GM12878 (cell line): ENCODE measurements at regions not wholly inside any gene's neighbourhood (a gene's known extent, or its start where the extent isn't known, plus 50 kb on each side); places are given as distances from the start of the nearest gene placed in this dataset.

ENCODE experiments used
- ATAC-seq: fragments of 200-7000 bp; cut with Tn5 transposase; 3 replicates; pipeline ENCODE4 v1.9.1; 2020; ENCODE audit warnings: mild to moderate bottlenecking, moderate library complexity
- BruUV-seq: library from RNA; stranded (reverse); fragments of 400-500 nt; replicated peaks from 2 replicates; lab custom pipeline; 2021; lab: Mats Ljungman, UMichigan
- CTCF ChIA-PET: fragments of 300-600 bp; sonication (Branson Sonifier 250); formaldehyde crosslinking; extraction: SDS; loops from one replicate; lab custom pipeline; 2021; ENCODE audit warnings: inconsistent platforms; lab: Yijun Ruan, JAX
- POLR2A ChIA-PET: fragments of 350-600 bp; formaldehyde crosslinking; extraction: SDS; loops from one replicate; lab custom pipeline; 2021; ENCODE audit warnings: inconsistent platforms; lab: Charles Lee
- RAD21 ChIA-PET: fragments of 300-600 bp; sonication (Branson Sonifier 250); formaldehyde crosslinking; loops from one replicate; lab custom pipeline; 2023; ENCODE audit warnings: antibody characterized with exemption; ENCODE audit not compliant: unreplicated experiment; lab: Charles Lee
- SMC1A ChIA-PET: fragments of 300-600 bp; sonication (Branson Sonifier 250); formaldehyde crosslinking; loops from one replicate; lab custom pipeline; 2023; ENCODE audit not compliant: unreplicated experiment, uncharacterized antibody; lab: Charles Lee
- DNase-seq: peaks from one replicate; pipeline ENCODE4 v3.0.0-alpha.2; 2011; ENCODE audit warnings: low read depth, low spot score
- FAIRE-seq: peaks from 3 replicates; lab custom pipeline; 2011; peaks lifted over from hg19 to GRCh38; lab: Jason Lieb, UNC
- H2AFZ ChIP-seq: 2 replicates; pipeline ENCODE4 v1.6.0; 2011; ENCODE audit warnings: low read depth, low read length, control low read depth; ENCODE audit not compliant: control insufficient read depth
- H3K27ac ChIP-seq: 2 replicates; pipeline ENCODE4 v1.5.1; 2011; ENCODE audit warnings: control low read depth; ENCODE audit not compliant: control insufficient read depth, insufficient read depth
- H3K27me3 ChIP-seq, 2 experiments: replicated peaks in 1 of 2; 2 replicates each; pipeline versions ENCODE4 v1.6.0 to v1.6.1; 2011; ENCODE audit warnings: low read length in 1 of 2; ENCODE audit not compliant: control insufficient read depth in 2 of 2, insufficient read depth in 2 of 2
- H3K36me3 ChIP-seq, 2 experiments: 2 replicates each; pipeline ENCODE4 v1.5.1; 2011; ENCODE audit warnings: low read length in 1 of 2; ENCODE audit not compliant: control insufficient read depth in 2 of 2, insufficient read depth in 2 of 2
- H3K4me1 ChIP-seq: 2 replicates; pipeline ENCODE4 v1.6.1; 2011; ENCODE audit warnings: mild to moderate bottlenecking, low read length, moderate library complexity, mixed read lengths; ENCODE audit not compliant: control insufficient read depth, insufficient read depth
- H3K4me2 ChIP-seq: 2 replicates; pipeline ENCODE4 v1.6.0; 2011; ENCODE audit warnings: control low read depth; ENCODE audit not compliant: control insufficient read depth, insufficient read depth
- H3K4me3 ChIP-seq: fragments of 200-600 bp; sonication (generic); 2 replicates; pipeline ENCODE4 v1.5.1; 2016
- H3K79me2 ChIP-seq: 2 replicates; pipeline ENCODE4 v1.6.0; 2011; ENCODE audit warnings: low read length; ENCODE audit not compliant: control insufficient read depth, insufficient read depth
- H3K9ac ChIP-seq: 2 replicates; pipeline ENCODE4 v1.8.0; 2011; ENCODE audit warnings: low read length, control low read depth, mixed read lengths; ENCODE audit not compliant: control insufficient read depth, insufficient read depth
- H3K9me3 ChIP-seq: replicated peaks from 3 replicates; pipeline ENCODE4 v1.5.1; 2011; ENCODE audit warnings: mild to moderate bottlenecking, low read length; ENCODE audit not compliant: control insufficient read depth, insufficient read depth
- H4K20me1 ChIP-seq: 2 replicates; pipeline ENCODE4 v1.6.0; 2011; ENCODE audit not compliant: control insufficient read depth, insufficient read depth
- HDAC2 ChIP-seq: fragments of 200-600 bp; sonication (generic); IDR thresholded peaks from 2 replicates; pipeline ENCODE4 v1.6.1; 2017
- LARP7 ChIP-seq: fragments of 450-650 bp; IDR thresholded peaks from 2 replicates; pipeline ENCODE4 v1.6.1; 2017; ENCODE audit warnings: mild to moderate bottlenecking
- MEF2B ChIP-seq: fragments of 450-650 bp; IDR thresholded peaks from 2 replicates; pipeline ENCODE4 v1.6.1; 2018; ENCODE audit warnings: mild to moderate bottlenecking, moderate library complexity; ENCODE audit not compliant: partially characterized antibody, poor library complexity, severe bottlenecking
- MTA3 ChIP-seq: IDR thresholded peaks from 2 replicates; pipeline ENCODE4 v1.6.1; 2012; ENCODE audit warnings: low read length, inconsistent platforms, borderline replicate concordance
- POLR2AphosphoS2 ChIP-seq: IDR thresholded peaks from 2 replicates; pipeline ENCODE4 v1.6.1; 2011; ENCODE audit warnings: low read depth, mild to moderate bottlenecking, low read length, improper control_type of control experiment, moderate library complexity
- POU2F2 ChIP-seq: IDR thresholded peaks from 3 replicates; pipeline ENCODE4 v1.6.1; 2011; ENCODE audit warnings: low read depth, mild to moderate bottlenecking, low read length, borderline replicate concordance
- SPI1 ChIP-seq: IDR thresholded peaks from 2 replicates; pipeline ENCODE4 v1.6.1; 2011; ENCODE audit warnings: low read depth, mild to moderate bottlenecking, low read length, moderate library complexity, borderline replicate concordance; ENCODE audit not compliant: insufficient read depth
- WGBS: methylation state at CpG from one replicate; pipeline ENCODE4 v1.1.6; 2016; ENCODE audit warnings: low lambda C conversion rate; ENCODE audit not compliant: insufficient replicate concordance, insufficient coverage; ENCODE audit errors: missing lambda C conversion rate; 5-methylcytosine and 5-hydroxymethylcytosine counted together
- in situ Hi-C: fragments of 300-500 bp; cut with MboI; formaldehyde crosslinking; loops from 9 replicates; pipeline ENCODE4 v1.14.3; 2018; ENCODE audit warnings: mixed read lengths
- intact Hi-C: fragments of 100-400 bp; cut with micrococcal nuclease; formaldehyde crosslinking; loops from one replicate; pipeline ENCODE4 v1.14.2; 2022; ENCODE audit not compliant: unreplicated experiment
- TF ChIP-seq, protein P1 (sequence below): fragments of 450-650 bp; IDR thresholded peaks from 2 replicates; pipeline ENCODE4 v1.6.1; 2017; ENCODE audit warnings: mild to moderate bottlenecking, low read depth, inconsistent platforms; ENCODE audit not compliant: poor library complexity, severe bottlenecking
- TF ChIP-seq, protein P2 (sequence below): fragments of 450-650 bp; IDR thresholded peaks from 2 replicates; pipeline ENCODE4 v1.6.1; 2017; ENCODE audit warnings: mild to moderate bottlenecking, moderate library complexity

DNA sequence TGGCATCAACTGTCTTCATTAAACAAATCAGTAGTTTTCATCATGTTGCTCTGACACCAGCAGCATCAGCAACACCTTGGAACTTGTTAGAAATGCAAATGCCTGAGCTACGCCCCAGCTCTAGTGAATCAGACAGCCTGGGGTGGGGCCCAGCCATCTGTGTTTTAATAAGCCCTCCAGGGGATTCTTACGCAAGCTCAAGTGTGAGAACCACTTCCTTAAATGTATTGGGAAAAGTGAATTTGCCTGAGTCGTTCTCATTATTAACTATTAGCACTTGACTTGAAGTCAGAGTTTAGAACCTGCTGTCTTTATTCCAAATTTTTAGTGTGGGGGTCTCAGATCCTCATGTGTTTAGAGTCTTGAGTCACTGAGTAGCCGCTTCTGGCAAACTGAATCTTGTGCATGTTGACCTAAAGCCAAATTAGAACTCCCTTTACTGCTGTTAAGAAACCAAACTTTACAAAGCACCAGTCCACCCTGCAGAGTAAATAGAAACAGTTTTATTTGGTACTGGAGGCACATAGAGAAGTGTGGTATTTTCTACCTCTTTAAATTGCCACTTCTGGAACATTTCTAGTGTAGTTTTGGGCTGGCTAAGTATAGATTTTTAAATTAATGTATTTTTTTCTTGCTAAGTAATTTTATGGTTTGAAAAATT lies 137.4 kb upstream of the COX10 start:
- FAIRE-seq (no peak), DNase-seq (no peak), ATAC-seq (no peak)
- Histone ChIP-seq H3K27ac (no peak overlapping the region), H3K36me3 (no peaks in the 10 kb centered on the region), H3K9me3 (no peaks in the 10 kb centered on the region; the same call in 2 of the 3 replicates), H3K79me2 (no peaks in the 10 kb centered on the region), H4K20me1 (no peaks in the 10 kb centered on the region), H3K4me3 (no peak overlapping the region), H3K27me3 (no peaks in the 10 kb centered on the region), H3K9ac (no peak overlapping the region), H2AFZ (no peak overlapping the region), H3K4me1 (no peaks in the 10 kb centered on the region), H3K4me2 (no peak overlapping the region)
- no TSS peak for BruUV-seq
- in situ Hi-C loops: no loop called here
- intact Hi-C loops: no loop called here
- RAD21 ChIA-PET: no interaction called here
- POLR2A ChIA-PET: no interaction called here
- CTCF ChIA-PET: no interaction called here
- WGBS: 0% methylated on average over 3 of the region's 4 CpGs
- TF ChIP-seq MEF2B: peak; percentile 70
- no peak for TF ChIP-seq LARP7
- no peak for TF ChIP-seq SPI1
- no peak for TF ChIP-seq POLR2AphosphoS2
- SMC1A ChIA-PET: interaction anchor here (0.9 kb wide), 1 partner anchor 9 kb away, joined by 4 read pairs; no protein-coding TSS in a partner anchor

DNA sequence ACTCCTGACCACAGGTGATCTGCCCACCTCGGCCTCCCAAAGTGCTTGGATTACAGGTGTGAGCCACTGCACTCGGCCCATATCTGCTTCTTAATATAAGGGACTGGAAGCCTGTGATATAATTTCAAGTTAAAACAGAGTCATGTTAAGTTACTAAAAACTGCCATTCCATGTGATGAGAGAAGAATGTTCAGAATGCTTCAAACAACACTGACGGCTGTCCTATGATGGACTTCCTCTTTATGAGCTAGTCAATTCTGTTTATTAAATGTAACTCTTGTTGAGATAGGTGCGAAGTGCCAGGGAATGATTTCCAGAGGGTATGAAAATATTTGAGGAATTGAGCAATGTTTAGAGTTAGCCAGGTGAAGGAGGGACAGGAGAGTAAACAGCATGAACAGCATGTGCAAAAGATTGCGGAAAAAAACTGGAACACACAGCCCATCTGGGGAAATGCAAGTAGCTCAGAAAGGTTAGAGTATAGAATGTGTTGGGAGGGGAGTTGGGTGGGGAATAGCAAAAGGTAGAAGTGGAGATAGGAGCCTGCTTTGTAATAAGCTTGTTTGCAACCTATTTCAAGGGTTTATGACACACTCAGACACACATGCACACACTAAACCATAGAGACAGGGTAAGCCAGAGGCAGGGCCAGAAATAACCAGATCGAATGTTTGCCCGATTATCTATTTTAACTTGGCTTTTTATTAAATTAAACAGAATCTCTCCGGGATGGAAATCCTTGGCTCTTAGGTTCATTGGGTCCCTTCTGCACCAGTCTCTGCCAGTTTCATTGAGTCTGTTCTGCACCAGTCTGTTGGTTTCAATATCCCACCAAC lies 135.6 kb upstream of the COX10 start:
- H3K36me3 ChIP-seq: no peaks in the 10 kb centered on the region
- H3K9me3 ChIP-seq: no peaks in the 10 kb centered on the region; the same call in 2 of the 3 replicates
- POLR2A ChIA-PET: no interaction called here
- no peaks in the 10 kb centered on the region for H3K27me3 ChIP-seq
- no peak overlapping the region for H3K9ac ChIP-seq
- H4K20me1 ChIP-seq: no peaks in the 10 kb centered on the region
- H2AFZ ChIP-seq: no peak overlapping the region
- no peak overlapping the region for H3K27ac ChIP-seq
- FAIRE-seq (no peak), ATAC-seq (no peak), DNase-seq (no peak)
- H3K79me2 ChIP-seq: no peaks in the 10 kb centered on the region
- RAD21 ChIA-PET: no interaction called here
- no peak overlapping the region for H3K4me3 ChIP-seq
- SMC1A ChIA-PET: no interaction called here
- CTCF ChIA-PET: no interaction called here
- intact Hi-C loops: no loop called here
- 27% methylated on average over 8 of the region's 8 CpGs for WGBS
- in situ Hi-C loops: no loop called here
- H3K4me1 ChIP-seq: no peaks in the 10 kb centered on the region
- BruUV-seq: no TSS peak
- no peak overlapping the region for H3K4me2 ChIP-seq
- no peak for TF ChIP-seq HDAC2
- TF ChIP-seq, protein P1, sequence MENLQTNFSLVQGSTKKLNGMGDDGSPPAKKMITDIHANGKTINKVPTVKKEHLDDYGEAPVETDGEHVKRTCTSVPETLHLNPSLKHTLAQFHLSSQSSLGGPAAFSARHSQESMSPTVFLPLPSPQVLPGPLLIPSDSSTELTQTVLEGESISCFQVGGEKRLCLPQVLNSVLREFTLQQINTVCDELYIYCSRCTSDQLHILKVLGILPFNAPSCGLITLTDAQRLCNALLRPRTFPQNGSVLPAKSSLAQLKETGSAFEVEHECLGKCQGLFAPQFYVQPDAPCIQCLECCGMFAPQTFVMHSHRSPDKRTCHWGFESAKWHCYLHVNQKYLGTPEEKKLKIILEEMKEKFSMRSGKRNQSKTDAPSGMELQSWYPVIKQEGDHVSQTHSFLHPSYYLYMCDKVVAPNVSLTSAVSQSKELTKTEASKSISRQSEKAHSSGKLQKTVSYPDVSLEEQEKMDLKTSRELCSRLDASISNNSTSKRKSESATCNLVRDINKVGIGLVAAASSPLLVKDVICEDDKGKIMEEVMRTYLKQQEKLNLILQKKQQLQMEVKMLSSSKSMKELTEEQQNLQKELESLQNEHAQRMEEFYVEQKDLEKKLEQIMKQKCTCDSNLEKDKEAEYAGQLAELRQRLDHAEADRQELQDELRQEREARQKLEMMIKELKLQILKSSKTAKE: no peak
- TF ChIP-seq, protein P2, sequence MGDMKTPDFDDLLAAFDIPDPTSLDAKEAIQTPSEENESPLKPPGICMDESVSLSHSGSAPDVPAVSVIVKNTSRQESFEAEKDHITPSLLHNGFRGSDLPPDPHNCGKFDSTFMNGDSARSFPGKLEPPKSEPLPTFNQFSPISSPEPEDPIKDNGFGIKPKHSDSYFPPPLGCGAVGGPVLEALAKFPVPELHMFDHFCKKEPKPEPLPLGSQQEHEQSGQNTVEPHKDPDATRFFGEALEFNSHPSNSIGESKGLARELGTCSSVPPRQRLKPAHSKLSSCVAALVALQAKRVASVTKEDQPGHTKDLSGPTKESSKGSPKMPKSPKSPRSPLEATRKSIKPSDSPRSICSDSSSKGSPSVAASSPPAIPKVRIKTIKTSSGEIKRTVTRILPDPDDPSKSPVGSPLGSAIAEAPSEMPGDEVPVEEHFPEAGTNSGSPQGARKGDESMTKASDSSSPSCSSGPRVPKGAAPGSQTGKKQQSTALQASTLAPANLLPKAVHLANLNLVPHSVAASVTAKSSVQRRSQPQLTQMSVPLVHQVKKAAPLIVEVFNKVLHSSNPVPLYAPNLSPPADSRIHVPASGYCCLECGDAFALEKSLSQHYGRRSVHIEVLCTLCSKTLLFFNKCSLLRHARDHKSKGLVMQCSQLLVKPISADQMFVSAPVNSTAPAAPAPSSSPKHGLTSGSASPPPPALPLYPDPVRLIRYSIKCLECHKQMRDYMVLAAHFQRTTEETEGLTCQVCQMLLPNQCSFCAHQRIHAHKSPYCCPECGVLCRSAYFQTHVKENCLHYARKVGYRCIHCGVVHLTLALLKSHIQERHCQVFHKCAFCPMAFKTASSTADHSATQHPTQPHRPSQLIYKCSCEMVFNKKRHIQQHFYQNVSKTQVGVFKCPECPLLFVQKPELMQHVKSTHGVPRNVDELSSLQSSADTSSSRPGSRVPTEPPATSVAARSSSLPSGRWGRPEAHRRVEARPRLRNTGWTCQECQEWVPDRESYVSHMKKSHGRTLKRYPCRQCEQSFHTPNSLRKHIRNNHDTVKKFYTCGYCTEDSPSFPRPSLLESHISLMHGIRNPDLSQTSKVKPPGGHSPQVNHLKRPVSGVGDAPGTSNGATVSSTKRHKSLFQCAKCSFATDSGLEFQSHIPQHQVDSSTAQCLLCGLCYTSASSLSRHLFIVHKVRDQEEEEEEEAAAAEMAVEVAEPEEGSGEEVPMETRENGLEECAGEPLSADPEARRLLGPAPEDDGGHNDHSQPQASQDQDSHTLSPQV: no peak
- no peak for TF ChIP-seq POU2F2
- TF ChIP-seq MTA3: no peak
